ENCODE measurements at regions not wholly inside any gene's neighbourhood (a gene's known extent, or its start where the extent isn't known, plus 50 kb on each side); places are given as distances from the start of the nearest gene placed in this dataset.

DNA sequence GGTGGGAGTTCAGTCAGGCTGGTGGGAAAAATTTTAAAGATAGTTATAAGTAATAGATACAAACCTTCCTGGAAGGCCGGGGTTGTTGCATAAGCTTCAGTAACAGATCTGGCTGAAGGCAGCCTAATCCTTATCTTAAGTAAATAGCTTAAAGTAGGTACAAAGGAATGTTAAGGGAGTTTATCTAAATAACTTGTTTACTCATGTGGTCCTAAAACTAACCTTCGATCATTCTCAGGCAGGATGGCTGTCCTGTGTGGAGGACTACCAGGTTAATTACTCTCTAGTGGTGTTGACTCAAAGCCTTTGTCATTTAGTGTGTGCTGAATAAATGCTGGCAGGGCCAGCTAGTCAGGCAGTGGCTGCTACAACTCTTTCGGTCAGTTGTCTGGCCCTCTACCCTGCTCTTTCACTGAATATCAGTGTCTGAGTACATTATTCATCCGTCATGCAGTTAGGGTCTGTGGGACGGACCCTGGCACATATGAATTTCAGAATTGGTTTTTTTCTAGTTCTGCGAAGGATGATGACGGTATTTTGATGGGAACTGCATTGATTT, 131.6 kb upstream of the TAB2 start:
- no peak for DNase-seq

DNA sequence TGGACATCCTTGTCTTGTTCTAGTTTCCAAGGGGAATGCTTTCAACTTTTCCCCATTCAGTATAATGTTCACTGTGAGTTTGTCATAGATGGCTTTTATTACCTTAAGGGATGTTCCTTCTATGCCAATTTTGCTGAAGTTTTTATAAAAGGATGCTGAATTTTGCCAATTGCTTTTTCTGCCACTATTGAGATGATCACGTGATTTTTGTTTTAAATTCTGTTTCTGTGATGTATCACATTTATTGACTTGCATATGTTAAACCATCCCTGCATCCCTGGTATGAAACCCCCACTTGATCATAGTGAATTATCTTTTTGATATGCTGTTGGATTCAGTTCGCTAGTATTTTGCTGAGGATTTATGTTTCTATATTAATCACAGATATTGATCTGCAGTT, 130.6 kb upstream of the TAB2 start:
- no peak for DNase-seq

DNA sequence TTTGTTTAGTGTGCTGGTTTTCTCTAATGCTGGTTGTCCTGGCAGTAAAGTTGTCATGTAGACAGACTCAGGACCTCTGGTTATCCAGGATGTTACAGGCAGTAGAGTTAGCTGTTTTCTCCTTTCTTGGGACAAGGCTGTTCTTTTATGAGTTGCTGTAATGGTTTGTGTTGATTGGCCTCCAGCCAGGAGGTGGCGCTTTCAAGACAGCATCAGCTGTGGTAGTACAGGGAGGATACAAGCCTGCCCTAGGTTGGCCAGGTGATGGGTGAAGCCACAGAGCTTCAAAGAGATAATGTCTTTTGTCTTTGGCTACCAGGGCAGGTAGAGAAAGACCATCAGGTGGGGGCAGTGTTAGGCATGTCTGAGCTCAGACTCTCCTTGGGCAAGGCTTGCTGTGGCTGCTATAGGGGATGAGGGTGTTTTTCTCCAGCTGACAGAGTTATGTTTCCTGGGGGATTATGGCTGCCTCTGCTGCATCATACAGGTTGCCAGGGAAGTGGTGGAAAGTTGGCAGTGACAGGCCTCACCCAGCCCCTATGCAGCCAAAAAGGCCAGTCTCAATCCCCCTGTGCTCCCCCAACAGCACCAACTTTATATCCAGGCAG, 127.2 kb upstream of the TAB2 start:
- DNase-seq = peak; percentile 55

DNA sequence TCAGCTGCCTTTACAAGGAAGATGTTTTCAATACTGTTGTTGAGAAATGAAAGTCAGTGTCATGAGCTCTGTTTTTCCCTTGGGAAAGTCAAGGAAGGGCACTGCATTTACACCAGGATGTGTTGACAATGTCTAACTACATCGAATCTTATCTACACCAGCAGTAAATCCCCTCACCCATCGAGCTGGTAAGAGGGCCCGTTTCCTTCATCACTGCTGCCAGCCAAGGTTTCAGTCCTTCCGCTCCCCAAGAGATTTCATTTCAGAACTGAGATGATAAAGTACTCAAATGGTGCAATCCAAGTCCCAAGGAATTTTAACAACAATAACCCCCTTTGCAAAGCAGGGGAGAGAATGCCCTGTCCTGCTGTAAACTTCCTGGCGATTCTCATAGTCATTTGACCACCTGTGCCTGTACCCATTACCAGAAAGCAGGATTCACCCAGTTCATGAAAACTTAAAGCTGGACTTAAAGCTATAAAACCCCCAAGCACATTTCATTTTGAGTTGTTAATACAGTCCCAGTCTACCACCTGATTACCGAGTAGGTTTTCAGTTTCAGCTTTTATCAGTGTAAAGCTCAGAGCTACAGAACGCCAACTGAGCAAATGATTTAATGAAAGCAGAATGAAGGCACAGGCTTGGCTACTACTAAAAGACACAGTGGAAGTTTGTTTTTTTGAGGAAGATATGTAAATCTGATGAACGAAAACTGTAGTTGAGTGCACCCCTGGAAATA, 122.5 kb upstream of the TAB2 start:
- DNase-seq = no peak

DNA sequence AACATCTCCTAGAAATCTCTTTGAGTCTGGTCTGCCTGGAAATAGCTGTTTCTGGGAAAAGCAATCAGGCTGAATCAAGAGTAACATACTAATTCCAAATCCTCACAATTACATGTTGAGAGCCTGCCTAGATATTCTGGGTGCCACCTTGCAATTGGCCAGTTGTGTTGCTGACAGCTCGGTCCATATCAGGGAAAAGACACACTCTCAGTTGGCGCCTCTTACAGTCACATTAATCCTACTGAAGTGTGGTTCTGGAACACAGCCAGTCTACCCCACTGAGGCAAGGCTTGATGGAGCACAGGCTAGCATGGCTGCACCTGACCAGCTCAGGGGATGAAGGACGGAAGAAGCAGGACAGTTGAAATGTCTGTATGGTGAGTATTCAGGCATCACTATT, 121.4 kb upstream of the TAB2 start:
- DNase-seq = no peak

DNA sequence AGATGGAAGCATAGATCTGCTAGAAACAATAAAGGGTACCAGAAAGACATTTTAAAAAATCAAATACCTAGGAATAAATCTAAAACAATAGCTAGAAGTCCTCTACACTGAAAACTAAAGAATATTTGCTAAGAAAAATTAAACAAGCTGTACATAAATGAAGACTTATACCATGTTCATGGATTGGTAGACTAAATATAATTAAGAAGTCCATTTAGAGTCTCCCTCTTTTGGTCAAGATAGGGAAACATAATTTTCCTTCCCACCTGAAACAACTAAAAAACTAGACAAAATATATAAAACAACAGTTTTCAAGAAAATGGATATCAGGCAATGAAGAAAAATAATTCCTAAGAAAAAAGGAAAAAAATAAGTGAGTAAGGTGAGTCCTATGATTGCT, 120.0 kb upstream of the TAB2 start:
- DNase-seq = no peak

DNA sequence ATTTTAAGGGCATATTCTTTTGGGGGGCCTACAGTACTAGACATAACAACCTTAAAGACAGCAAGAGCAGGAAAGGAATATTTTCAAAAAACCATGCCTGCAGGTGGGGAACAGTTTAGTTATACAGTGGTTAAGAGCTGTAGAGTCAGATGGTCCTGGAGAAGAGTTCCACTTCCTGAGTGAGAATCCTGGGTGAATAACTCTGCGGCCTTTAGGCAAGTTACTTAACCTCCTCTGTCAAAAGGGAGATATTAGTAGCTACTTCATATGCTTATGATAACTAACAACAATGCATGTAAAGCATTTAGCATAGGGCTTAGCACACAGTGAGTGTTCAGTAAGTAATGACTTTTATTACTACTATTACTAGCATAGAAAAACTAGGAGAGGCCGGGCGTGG, 119.2 kb upstream of the TAB2 start:
- no peak for DNase-seq

DNA sequence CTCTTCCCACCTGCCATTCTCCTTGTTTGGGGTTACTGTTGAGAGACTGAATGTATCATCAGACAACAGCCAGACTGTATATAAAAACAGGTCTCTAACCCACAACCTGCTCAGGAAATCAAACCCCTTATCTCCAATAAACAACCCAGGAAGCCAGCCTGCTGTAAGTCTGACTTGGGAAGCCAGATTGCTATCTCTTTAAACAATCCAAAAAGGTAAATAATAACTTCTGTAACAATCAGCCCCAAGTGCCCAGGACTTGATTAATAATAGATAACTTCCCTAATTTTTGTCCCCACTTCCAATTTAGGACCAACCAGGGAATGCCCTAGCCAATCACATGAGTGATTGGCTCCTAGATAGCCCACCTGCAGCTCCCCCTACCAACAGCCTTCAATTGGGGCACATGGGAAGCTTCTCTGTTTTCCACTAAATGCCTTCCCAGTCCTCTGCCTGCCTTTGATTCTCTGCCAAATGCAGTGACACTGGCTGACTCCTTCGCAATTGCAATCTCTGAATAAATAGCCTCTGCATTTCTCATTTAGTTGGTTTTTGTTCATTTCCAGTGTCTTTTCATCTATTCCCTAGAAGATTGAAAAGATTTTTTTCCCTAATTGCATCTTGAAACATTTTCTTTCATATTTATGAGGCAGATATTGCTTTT, 117.1 kb upstream of the TAB2 start:
- no peak for DNase-seq

DNA sequence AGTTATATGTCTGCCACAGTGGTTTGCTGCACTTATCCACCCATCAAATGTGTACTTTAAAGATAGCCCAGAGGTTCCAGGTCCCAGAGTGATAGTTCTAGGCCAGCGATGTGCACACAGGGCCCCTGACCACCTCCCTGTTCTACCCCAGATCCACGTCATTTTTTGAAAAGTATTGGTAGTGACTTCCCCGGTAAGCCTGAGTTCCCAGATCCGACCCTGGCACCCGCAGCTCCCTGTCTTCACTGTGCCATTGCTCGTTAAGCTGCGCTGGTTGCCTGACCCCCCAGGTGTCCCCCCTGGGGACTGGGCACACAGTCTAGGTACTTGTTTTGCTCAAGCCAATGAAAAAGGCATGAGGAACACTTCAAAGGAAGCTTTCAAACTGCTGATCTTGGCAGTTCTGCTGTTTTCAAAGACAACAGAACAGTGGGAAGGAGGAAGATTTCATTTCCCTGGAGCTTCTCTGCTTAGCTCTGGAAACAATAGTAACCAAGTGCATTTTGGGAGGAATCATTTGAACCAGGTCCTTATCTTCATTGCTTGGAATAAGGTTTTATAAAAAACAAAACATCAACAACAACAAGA, 116.3 kb upstream of the TAB2 start:
- DNase-seq = no peak

DNA sequence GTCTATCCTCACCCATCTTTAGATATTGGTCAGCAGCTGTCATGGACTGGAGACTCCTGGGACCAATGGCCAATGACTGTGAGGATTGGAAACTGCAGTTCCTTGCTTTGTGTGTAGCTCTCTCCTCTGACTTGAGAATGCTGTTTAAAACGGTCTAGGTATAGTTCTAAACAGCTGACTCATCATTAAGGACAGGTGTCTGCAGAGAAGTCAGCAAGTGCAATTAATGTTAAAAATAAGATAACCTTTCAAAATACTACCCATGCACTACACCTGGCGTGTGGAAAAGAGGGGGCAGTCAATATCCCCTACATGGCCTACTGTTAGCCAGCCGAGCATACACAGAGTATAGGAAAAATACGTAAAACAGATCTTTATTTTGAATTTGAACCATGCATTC, 115.4 kb upstream of the TAB2 start:
- DNase-seq = no peak

DNA sequence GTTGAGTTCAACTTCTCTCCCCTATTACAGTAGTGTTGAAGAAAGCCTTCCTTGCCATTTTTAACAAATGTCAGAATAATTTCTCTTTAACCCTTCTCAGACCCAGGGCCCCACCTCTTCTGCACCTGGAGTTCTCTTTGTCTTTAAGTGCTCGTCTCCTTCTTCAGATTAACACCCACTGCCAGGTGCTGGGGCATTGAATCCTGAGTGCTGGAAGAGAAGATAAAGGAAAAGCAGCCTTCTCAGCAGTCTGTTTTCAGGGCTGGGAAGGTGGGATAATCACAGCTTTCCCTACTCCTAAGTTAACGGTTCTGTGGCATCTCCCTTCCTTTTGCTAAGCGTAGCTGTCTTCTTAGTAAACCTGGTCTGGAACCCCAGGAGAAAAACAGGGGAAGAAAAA, 114.6 kb upstream of the TAB2 start:
- DNase-seq = no peak

DNA sequence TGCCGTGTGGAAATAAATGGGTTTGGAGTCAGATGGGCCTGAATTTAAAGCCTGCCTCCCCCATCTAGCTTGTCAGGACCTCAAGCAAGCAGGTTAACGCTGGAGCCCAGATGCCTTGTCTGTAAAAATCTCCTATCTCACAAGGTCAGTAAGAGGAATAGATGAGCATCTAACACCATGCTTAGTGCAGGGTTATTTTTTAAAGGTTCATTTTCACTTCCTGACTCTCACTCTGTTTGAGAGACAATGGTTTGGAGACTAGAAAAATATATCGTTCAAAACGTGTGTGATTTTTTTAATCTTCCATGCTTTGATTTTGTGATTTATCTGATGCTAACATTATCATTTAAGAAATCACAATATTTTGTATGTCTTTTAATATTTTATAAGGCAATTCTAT, 114.0 kb upstream of the TAB2 start:
- no peak for DNase-seq

DNA sequence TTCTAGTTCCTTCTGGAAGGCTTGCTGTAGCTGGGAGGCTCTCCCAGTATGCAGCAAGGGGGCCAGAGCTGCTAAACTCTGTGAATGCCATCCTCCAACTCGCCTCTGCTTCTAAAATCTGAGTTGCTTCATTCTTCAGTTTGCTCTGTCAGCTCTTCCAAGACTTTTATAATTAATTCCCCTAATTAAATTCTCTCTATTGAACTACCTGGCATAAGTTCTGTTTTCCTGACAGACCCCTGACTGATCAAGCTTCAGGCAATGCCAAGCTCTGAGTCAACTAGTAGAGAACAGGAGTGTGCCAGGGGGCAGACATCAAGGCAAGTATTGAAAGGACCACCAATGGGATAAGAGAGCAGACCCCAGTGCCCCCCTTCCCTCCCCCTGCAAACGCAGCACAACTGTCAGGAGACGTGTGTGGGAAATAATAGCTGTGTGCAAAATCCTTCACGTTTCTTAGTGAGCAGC, 109.3 kb upstream of the TAB2 start:
- DNase-seq = no peak

DNA sequence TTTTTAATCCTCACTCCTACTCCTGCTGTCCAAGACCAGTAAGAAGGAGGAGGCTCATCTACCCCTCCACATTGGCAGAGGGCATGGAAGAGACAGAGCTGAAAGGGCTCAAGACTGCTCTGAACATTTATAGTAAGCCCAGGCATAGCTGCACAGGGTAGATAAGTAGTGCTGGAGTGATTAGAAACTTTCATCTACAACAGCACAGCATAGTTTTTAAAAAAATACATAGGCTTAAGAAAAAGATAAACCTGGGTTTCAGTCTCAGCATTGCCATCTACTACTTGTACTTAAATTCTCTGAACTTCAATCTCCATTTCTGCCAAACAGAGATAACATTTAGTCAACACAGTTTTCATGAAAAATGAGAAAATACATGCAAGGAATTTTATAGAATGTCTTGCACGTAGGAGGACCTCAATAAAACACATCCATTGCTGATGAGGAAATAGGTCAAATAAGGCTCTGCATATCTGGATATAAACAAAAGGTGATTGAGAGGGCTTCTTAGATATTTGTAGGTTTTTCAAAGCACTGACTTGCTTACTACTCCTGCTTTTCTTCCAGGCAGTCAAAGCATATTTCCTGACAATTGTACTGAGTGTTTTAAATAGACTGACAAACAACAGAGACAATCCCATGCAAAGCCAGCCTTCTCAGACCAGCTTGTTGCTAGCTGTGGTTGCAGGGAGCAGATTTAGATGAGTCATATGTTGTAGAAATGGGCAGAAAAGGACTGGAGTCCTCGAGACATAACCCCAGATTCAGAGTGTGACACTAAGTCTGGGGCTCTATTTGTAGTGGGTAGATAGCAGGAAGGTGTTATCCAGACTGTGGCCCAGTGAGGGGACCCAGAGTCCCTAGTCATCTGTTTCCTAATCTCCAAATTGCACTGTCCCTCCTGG, 107.4 kb upstream of the TAB2 start:
- DNase-seq = no peak

DNA sequence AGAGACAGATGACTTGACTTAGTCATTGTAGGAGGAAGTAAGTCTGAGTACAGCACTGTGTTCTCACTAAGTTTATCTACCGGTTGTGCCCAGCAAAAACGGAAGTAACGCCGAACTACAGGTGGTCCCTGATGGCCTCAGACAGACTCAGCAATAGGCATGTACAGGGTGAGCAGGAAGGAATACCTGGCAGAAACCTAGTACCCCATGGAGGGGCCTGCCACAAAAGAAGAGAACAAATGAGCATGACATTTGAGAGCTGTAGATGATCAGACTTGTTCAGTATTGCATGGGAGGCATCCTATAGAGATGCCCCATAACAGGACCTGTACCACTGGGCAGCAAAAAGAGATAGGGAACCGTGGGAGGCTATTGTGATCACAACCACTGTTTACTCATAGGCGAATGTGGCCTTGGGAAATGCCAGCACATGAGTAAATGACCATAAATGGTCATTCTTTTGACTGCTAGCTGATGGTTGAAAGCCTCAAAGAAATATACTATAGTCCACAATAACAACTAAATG, 106.4 kb upstream of the TAB2 start:
- no peak for DNase-seq

DNA sequence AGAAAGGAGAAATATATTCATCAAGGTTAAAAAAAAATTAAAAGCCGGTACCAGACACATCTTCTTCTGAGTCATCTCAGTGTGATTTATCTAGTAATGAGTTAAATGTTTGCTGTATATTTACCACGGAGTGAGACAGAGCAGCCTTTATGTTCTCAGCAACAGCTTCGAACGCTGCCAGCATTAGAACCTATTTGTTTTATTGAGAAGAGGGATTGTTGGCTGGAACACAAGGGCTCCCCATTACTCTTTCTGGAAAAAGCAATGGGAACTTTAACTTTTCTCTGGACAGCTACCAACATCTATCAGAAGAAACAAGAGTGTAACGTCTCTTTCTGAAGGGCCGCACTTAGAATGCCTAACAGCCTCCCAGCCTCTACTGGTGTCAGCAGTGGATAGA, 105.3 kb upstream of the TAB2 start:
- DNase-seq = no peak

DNA sequence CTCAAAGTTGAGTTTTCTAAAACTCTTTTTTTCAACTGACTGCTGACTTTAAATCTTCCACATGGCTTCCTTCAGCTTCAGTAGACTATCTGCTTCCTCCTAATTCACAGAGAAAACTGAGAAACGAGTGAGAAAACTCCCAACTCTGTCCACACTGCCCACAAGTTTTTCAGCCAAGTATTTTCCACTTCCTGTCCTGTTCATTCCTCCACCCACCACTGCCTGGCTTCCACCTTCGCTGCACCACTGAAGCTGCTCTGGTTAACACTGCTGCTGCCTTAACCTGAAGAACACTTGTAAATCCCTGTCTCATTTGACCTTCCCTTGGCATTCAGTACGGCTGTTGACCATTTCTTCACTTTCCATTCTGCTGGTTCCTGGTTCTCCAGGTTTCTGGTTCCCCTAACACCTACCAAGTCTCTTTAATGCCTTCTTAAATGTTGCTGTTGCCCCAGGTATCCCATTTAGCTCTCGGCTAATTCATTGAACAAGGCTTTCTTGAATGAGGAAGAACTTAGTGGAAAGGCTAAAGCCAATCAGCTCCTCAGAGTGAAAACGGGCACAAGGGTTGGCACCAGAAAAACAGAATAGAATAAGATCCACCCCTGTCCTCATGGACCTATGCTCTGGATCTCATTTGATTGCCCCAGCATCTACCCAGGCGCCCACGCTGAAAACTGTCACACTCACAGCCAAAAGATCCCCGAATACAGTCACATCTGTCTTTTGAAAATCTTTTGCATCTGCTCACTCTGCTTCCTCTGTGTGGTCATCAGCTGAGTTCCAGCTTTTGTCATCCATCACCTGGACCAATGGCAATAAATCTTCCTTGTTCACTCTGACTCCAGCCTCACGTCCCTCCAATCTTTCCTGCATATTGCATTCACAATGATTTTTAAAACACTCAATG, 104.4 kb upstream of the TAB2 start:
- DNase-seq = no peak

DNA sequence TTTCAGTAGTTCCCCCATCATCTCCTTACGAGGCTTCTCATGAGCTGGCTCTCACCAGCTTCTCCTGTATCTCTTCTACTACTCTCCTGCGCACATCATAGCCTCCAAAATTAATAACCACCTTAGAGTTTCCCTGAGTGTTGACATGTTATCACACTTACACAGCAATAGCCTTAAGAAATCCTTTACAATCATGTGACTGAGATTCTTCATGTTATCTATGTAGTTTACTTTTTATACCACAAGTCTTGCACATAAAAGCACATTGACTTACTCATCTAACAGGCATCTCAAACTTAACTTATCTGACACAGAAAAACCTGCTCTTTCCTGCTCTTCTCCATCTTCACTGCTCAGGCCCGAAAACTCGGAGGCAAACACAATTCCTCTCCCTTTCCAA, 103.7 kb upstream of the TAB2 start:
- no peak for DNase-seq

DNA sequence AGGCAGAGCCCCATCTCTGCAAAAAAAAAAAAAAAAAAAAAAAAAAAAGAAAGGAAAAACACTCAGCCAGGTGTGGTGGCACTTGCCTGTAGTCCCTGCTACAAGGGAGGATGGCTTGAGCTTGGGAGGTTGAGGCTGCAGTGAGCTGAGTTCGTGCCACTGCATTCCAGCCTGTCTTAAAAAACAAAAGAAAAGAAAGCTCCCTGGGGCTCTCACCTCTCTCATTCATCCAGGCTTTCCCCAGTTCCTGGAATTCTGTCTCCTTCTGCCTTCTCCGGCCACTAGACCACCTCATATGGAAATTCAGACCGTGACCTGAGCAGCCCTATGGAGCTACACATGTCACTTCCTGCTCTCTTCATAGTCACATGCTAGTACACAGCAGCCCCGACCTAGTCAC, 101.1 kb upstream of the TAB2 start:
- no peak for DNase-seq

DNA sequence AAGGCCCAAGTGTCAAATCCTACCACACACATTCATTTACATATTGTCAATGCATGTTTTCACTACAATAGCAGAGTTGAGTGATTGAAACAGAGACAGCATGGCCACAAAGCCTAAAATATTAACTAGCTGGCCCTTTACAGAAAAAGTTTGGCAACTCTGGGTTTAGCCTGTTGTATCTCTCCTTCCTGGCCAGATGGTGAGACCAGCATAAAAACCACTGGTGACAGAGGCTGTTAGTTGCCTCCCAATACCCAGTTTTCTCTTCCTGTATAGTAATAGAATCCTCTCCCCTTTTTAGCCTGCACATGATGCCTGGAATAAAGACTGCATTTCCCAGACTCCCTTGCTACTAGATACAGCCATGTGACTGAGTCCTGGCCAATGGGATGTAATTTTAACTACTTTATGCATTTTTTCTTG, 100.0 kb upstream of the TAB2 start:
- DNase-seq = no peak

DNA sequence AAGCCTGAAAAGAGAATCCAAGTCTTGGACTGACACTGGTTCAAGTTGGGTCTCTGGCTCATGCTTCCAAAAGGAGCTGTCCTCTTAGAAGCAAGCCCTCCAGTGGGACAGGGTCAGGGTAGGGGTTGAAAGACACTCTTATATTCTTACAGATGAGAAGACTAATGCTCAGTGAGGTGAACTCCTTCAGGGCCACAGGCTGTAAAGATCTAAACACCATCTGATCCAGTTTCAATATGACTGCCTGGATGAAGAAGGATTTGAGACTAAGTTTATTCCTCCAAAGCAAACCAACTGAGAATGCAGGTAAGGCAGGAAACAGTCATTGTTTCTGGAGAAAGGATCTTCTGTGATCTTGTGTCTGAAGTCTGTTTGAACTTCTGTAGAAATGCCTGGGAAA, 99.0 kb upstream of the TAB2 start:
- no peak for DNase-seq
